Tibial artery (tissue), 4 donors: ENCODE measurements at regions not wholly inside any gene's neighbourhood (a gene's known extent, or its start where the extent isn't known, plus 50 kb on each side); places are given as distances from the start of the nearest gene placed in this dataset.

ENCODE experiments used
- DNase-seq, 2 donors: peaks; one replicate each; pipeline ENCODE4 v3.0.0-alpha.2; 2019
- H3K27ac ChIP-seq, 2 donors: fragments of 200-600 bp; sonication (generic) in 1 of 2; 1 replicate in 1 of 2; 2 replicates in 1 of 2; pipeline ENCODE4 v1.5.1; 2018 to 2019; ENCODE audit warnings: mild to moderate bottlenecking in 1 of 2
- H3K27me3 ChIP-seq, 2 donors: fragments of 200-600 bp; sonication (generic) in 1 of 2; one replicate each; pipeline versions ENCODE4 v1.5.1 to v1.6.0; 2016 to 2019
- H3K36me3 ChIP-seq, 3 donors: fragments of 200-600 bp; sonication (generic) in 2 of 3; one replicate each; pipeline ENCODE4 v1.5.1; 2016 to 2019; ENCODE audit warnings: mild to moderate bottlenecking in 2 of 3
- H3K4me1 ChIP-seq, 4 donors: fragments of 200-600 bp; sonication (generic) in 2 of 4; 1 replicate in 3 of 4; 2 replicates in 1 of 4; pipeline ENCODE4 v1.5.1; 2016 to 2019
- H3K4me3 ChIP-seq, 2 donors: fragments of 200-600 bp; sonication (generic) in 1 of 2; 1 replicate in 1 of 2; 2 replicates in 1 of 2; pipeline ENCODE4 v1.5.1; 2018 to 2019; ENCODE audit warnings: mild to moderate bottlenecking in 2 of 2
- H3K9me3 ChIP-seq, 3 donors: fragments of 200-600 bp; sonication (generic) in 1 of 3; one replicate each; pipeline ENCODE4 v1.5.1; 2016 to 2019
- intact Hi-C: fragments of 100-400 bp; cut with DNase I; formaldehyde crosslinking; loops from one replicate; pipeline ENCODE4 v1.15.0; 2023; ENCODE audit warnings: low total_unique reads
- TF ChIP-seq, protein P1 (sequence below), 2 experiments: fragments of 200-600 bp in 1 of 2; fragments of 450-650 bp in 1 of 2; IDR thresholded peaks; one replicate each; pipeline ENCODE4 v1.5.1; 2017 to 2019; ENCODE audit warnings: antibody characterized with exemption in 2 of 2, mild to moderate bottlenecking in 1 of 2, moderate library complexity in 1 of 2

DNA sequence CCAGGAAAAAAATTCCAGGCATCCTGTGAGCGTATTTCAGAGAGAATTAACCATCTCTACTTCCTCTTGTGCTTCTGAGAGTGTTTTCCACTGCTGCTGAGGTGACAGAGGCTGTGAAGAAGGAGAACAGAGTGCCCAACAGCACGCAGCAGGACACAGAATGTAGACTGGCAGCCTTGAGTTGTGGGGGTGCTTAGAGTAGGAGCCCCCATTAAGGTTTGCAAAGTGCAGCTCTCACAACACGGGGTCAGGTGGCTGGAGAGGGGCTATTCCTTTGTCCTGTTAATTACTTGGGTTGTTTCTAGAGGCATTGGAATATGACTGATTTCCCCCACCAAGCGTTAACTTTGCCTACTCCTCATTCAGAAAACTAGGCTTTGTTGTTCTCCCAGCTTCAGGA is 370.6 kb downstream of the TSHZ3 start:
- TF ChIP-seq, protein P1, sequence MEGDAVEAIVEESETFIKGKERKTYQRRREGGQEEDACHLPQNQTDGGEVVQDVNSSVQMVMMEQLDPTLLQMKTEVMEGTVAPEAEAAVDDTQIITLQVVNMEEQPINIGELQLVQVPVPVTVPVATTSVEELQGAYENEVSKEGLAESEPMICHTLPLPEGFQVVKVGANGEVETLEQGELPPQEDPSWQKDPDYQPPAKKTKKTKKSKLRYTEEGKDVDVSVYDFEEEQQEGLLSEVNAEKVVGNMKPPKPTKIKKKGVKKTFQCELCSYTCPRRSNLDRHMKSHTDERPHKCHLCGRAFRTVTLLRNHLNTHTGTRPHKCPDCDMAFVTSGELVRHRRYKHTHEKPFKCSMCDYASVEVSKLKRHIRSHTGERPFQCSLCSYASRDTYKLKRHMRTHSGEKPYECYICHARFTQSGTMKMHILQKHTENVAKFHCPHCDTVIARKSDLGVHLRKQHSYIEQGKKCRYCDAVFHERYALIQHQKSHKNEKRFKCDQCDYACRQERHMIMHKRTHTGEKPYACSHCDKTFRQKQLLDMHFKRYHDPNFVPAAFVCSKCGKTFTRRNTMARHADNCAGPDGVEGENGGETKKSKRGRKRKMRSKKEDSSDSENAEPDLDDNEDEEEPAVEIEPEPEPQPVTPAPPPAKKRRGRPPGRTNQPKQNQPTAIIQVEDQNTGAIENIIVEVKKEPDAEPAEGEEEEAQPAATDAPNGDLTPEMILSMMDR (IDR thresholded peaks at IDR 0.05): no peak
- H3K36me3 ChIP-seq: no peaks in the 10 kb centered on the region

DNA sequence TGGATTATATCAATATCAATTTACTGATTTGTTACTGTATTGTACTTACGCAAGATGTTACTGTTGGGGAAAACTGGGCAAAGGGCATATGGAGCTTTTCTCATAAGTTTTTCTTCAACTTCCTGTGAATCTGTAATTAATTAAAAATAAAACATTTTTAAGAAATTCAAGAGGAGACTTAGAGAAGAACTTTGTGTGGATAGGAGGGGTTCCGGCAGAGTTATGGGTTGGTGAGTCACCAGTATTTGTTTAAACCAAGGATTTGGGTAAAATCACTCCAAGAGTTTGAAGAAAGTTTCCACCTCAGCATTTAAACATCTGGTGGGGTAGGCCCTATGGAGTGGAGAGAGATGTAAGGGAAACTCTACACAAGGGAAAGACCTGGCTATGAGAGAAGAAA is 379.6 kb downstream of the TSHZ3 start:
- H3K4me1 ChIP-seq: no peaks in the 10 kb centered on the region
- intact Hi-C loops: no loop called here
- no peaks in the 10 kb centered on the region for H3K9me3 ChIP-seq
- no peaks in the 10 kb centered on the region for H3K36me3 ChIP-seq
- H3K27me3 ChIP-seq: no peaks in the 10 kb centered on the region
- TF ChIP-seq, protein P1 (IDR thresholded peaks at IDR 0.05): no peak
- no peak overlapping the region for H3K4me3 ChIP-seq
- no peak for DNase-seq
- H3K27ac ChIP-seq: no peak overlapping the region

More for the DNA sequence above, 370.6 kb downstream of the TSHZ3 start:
- no peak overlapping the region for H3K27ac ChIP-seq
- no peaks in the 10 kb centered on the region for H3K27me3 ChIP-seq
- no peaks in the 10 kb centered on the region for H3K4me1 ChIP-seq
- H3K4me3 ChIP-seq: no peak overlapping the region
- DNase-seq: no peak
- H3K9me3 ChIP-seq: peaks cover 0 to 10% (median 10%) of the 10 kb centered on the region in 3 donors
- intact Hi-C loops: no loop called here

DNA sequence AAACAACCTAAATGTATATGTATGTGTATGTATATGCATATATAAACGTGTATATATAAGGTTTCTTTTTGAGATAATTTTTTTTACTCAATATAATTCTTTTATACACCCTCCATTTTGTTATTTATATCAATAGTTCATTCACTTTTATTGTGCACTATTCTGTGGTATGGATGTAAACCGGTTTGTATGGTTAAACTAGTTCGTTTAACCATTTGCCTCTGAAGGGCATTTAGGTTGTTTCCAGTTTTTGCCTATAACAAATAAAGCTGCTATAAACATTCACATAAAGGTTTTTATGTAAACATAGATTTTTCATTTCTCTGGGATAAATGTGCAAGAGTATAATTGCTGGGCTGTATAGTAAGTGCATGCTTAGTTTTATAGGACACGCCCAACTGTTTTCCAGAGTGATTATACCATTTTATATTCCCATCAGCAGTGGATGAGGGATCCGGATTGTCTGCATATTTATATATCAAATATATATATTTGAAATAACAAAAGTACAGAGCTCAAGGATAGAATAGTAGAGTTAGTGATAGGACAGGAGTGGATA is 380.3 kb downstream of the TSHZ3 start:
- intact Hi-C loops: no loop called here
- DNase-seq: no peak
- no peak overlapping the region for H3K27ac ChIP-seq
- no peaks in the 10 kb centered on the region for H3K36me3 ChIP-seq
- H3K27me3 ChIP-seq: no peaks in the 10 kb centered on the region
- H3K9me3 ChIP-seq: no peaks in the 10 kb centered on the region
- TF ChIP-seq, protein P1 (IDR thresholded peaks at IDR 0.05): no peak
- no peaks in the 10 kb centered on the region for H3K4me1 ChIP-seq
- H3K4me3 ChIP-seq: no peak overlapping the region

DNA sequence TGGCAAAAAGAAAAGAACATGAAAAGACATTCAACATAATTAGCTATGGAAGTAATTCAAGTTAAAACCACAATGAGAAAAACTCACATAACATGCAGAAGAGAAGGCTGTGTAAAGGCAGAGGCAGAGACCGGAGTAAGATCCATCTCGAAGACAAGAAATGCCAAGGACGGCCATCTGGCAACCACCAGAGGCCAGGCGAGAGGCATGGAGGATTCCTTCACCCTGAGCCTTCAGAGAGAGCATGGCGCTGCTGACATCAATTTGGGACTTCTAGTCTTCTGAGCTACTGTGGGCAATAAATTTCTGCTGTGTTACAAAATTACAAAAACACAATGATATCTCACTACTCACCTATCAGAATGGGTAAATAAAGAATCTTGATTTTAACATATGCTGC is 381.0 kb downstream of the TSHZ3 start:
- no peak for DNase-seq
- no peaks in the 10 kb centered on the region for H3K36me3 ChIP-seq
- H3K4me3 ChIP-seq: no peak overlapping the region
- TF ChIP-seq, protein P1 (IDR thresholded peaks at IDR 0.05): no peak
- no peaks in the 10 kb centered on the region for H3K4me1 ChIP-seq
- no peaks in the 10 kb centered on the region for H3K9me3 ChIP-seq
- intact Hi-C loops: no loop called here
- H3K27ac ChIP-seq: no peak overlapping the region
- H3K27me3 ChIP-seq: no peaks in the 10 kb centered on the region

DNA sequence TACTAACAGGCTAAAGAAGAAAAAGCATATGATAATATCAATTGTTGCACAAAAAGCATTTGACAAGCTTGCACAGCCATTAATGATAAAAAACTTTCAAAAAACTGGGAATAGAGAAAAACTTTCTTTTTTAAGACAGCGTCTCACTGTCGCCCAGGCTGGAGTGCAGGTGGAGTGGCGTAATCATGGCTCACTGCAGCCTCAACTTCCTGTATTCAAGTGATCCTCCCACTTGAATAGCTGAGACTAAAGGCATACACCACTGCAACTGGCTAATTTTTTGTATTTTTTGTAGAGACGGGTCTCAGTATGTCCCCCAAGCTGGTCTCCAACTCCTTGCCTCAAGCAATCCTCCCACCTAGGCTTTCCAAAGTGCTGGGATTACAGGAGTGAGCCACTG is 382.8 kb downstream of the TSHZ3 start:
- H3K36me3 ChIP-seq: no peaks in the 10 kb centered on the region
- H3K27me3 ChIP-seq: no peaks in the 10 kb centered on the region
- no peak overlapping the region for H3K27ac ChIP-seq
- DNase-seq: no peak
- no peak overlapping the region for H3K4me3 ChIP-seq
- H3K4me1 ChIP-seq: no peaks in the 10 kb centered on the region
- H3K9me3 ChIP-seq: peaks cover 0 to 4% (median 0%) of the 10 kb centered on the region in 3 donors
- intact Hi-C loops: no loop called here
- TF ChIP-seq, protein P1 (IDR thresholded peaks at IDR 0.05): no peak

DNA sequence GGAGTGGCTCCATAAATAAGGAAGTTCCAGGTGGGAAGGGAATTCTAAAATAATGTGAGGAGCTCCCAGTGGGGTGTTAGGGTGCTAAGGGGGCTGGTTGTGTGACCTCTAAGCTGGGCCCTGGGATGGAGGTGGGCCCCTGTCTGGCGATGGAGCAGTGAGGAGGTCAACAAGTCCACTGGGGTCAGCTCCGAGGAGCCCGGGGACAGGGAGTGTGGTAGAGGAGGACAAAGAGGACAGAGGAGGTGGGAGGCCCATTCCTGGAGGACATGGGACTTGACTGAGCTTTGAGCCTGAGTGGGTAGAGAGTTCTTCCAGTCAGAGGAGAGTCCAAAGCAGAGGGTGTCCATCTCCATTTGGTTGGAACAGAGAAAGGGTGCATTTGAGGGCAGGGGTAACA is 390.2 kb downstream of the TSHZ3 start:
- no peaks in the 10 kb centered on the region for H3K36me3 ChIP-seq
- H3K4me1 ChIP-seq: no peaks in the 10 kb centered on the region
- TF ChIP-seq, protein P1 (IDR thresholded peaks at IDR 0.05): no peak
- peaks cover 0 to 4% (median 0%) of the 10 kb centered on the region in 3 donors for H3K9me3 ChIP-seq
- H3K27ac ChIP-seq: no peak overlapping the region
- no peaks in the 10 kb centered on the region for H3K27me3 ChIP-seq
- H3K4me3 ChIP-seq: no peak overlapping the region
- no peak for DNase-seq
- intact Hi-C loops: no loop called here
